NCI-H2227 (cell line): ENCODE measurements at regions not wholly inside any gene's neighbourhood (a gene's known extent, or its start where the extent isn't known, plus 50 kb on each side); places are given as distances from the start of the nearest gene placed in this dataset.

Source experiments
- DNase-seq: peaks from one replicate; lab custom pipeline; 2025; ENCODE audit not compliant: unreplicated experiment; lab: John Stamatoyannopoulos, UW

DNA sequence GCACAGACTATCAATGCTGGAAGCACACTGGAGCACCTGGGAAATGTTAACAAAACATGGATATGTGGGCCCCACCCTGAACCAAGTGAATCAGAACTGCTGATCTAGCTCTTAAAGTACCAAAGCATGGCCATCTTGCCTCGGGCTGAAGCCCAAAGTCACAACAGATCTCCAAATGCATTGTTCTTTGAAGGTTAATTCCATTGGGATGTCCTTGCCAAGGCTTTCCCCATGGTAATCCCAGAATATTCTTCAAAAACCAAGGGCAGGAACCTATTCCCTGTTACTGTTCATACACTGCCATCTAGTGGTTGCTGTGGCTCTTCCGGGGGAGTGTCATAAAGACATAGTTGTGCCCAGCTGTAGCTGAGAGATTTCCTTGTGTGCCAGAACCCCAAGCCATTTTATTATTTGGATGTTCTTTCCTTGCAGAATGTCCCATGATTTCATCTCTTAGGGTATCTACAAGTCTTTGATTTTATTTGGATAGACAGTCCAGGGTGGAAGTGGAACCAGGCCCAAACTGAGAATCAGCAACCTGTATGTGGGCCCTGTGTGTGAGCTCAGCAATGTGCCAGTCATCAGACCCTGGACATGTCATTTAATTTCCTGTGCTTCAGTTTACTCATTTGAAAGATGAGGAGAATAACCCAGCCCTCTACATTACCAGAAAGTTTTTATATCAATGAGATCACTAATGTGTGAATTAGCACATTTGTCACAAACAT lies 290.0 kb downstream of the ACTL7B start:
- DNase-seq, result no peak

DNA sequence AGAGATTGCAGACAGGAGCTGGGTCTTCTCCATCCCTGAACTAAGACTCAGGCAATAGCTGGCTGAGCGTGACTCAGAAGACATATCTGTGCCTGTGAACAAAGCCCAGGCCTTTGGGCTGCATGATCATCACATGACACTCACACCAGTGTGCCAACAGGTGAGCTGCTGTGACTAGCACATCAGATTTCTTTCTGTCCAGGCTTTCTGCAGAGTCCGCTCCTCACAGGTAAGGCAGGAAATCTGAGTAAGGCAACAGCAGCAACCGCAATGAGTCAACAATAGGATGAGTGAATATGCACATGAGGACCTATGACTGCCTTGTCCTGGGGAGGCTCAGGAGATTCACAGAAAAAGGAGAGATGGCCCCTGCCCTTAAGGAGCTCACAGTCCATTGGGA lies 293.6 kb downstream of the ACTL7B start:
- no peak for DNase-seq

DNA sequence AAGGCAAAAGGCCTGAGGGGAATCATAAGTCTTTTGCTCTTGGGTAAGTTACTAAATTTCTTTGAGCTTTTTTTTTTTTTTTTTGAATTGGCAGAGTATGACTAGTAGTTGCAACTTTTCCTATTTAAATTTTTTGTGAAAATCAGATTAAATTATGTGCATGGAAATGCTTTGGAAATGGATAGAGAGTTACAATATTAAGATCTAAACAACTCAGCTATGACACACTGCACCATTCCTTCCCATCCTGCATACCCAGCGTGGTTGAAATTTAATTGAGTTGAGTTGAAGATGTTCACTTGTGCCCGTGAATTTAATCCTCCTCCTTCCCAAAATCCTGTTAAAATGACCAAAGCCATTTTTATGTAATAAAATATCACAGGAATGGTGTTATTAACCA lies 296.4 kb downstream of the ACTL7B start:
- DNase-seq, result no peak

DNA sequence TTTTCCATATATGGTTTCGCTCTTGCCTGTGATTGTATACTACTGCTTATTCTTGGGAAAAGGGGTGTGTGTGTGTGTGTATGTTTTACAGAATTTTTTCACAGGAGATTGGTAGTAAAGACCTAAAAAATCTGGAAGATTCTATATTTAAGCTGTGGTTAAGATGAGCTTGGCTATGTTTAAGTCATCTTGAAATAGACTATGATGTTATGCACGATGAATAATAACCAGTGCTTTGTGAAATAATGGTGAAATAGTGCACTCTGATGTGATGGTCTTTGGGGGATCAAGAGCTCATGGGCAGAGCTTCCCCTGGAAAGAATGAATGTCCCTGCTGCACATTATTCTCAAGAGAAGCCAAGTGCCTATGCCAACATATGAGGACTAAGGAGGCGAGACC lies 301.0 kb downstream of the ACTL7B start:
- no peak for DNase-seq

DNA sequence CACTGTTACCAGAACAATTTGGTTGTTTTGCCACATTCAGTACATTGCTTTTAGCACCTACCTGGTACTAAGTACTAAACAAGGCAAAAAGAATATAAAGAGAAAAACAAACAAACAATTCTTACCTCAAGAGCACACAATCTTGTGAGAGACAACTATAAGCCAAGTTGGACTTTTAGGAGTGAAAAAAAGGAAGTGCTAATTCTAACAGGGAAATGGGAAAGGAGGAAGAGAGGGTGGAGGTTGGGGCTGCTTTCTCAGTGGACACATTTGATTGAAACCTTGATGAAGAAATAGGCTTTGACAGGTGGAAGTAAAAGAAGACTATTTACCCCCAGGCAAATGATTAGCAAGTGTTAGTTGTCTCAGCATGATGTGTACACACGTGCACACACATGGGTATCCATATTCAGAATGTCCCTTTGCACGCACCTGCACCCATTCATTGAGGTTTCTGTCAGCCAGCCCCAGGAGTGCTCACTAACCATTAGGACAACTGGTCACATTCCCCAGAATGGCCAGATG lies 302.6 kb downstream of the ACTL7B start:
- no peak for DNase-seq

DNA sequence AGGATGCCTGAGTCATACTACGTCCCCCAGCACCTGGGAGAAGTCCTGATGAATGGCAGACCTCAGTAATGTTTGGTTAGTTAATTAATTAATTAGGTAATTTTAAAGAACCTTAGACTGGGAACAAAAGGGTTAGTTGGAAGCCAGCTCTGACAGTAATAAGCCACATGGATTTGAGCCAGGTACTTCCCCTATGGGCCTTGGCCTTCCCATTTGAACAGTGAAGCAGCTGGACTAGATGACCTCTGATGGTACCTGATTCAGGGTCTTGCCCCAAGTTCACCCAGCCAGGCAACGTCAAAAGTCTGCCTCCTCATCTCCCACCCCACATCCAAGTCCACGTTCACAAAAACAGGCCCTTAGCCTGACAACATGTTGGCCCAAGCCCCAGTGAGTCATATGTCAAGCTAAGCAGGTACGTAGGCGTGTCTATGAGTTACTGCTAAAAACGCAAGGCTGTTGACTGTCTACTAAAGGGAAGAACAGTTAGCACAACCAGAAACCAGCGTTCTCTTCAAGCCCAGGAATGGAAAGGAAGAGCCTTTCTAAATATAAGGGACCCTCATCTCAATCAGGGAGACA lies 303.2 kb downstream of the ACTL7B start:
- DNase-seq, result no peak

DNA sequence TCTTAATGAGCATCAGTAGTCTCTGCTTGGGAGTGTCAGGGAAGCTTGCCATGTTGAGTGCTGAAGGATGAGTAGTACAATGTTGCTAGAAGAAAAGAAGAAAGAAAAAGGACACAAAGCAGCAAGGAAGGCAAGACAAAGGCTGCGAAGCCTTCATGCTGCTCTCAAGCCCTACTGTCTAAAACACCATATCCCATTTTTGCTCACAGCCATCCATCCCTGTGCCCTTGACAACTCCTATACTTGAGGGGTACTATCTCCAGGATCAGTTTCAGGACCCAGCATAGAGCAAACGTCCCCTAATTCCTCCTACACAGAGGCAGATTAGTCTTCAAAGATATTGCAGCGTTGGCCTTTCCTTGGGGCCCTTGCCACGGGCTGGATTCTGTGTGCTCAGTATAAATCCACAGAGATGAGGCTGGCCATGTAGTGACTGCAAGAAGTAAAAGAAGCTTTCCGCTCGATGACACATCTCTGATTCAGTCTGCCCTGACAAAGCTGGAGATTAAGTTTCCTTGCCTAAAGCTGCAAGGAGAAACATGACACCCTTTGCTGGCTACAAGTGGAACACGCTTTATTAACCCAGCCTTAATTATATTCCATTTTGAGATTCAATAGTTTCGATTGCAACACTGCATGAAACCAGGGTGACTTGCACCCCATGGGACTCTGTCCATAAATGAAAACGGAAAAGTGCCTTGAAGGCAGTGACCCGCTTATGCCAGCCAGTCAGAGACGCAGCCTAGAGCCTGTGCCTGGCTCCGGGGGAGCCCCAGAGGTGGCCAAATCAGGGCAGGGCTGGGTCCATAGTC lies 304.6 kb downstream of the ACTL7B start:
- DNase-seq, result no peak

DNA sequence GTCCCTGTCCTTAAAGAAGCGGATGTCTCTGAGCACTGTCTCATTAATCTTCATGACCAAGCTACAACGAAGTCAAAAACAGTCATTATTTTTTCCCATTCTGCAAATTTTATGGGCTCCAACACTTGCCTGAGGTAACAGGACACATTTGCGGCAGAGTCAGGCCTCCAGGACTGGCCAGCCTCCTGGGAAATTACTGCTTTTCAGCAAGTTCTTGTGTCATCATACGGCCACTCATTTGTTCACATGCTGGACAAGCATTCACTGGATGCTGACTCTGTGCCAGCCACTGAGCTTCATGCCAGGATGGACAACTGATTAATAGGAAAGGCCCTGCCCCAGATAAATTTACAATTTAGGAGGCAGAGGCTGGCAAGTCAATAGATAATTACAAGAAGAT lies 305.7 kb downstream of the ACTL7B start:
- no peak for DNase-seq

DNA sequence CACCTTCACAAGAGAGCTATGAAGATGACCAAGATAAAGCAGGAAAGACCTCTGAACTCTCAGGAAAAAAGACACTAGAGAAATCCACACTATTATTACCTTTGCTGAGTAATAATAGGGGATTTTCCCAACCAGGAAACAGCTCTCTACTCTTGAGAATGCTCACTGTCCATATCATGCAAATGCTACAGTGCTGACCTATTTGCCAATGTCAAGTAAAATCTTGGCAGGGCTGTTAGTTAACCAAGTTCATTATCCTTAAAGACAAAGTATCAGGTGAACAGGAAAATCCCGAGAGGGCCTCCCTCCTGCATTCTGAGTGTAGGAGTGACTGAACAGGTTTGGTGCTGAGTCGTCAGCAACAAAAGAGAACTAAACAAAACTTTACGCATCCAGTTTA lies 306.6 kb downstream of the ACTL7B start:
- DNase-seq, result no peak

DNA sequence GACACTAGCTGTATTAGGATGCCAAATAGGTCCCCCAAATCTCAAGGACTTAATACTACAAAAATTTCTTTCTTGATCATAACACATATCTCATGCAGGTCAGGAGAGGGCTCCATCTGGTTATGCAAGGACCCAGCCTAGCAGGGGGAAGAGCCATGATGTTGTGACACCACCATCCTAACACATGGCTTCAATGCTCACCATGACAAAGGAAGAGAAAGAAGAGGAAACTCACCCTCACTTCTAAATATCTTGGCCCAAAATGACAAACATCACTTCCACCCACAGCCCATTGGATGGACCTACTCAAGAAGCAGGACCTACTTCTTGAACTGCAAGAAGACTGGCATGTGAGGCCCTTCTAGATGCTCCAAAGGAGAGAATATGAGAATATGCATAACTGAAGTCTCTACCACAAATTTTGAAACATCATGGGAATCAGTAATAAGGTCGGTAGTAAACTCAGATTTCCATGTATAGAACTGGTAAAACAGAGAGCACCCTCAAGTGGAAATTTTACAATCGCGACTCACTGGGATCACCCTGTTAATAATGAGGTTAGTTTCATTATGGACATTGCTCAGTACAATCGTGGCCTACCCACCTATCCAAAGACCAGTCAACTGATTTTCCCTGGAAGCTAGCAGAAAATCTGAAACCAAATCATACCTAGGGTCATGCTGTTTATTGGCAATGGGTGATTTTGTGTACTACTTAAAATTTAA lies 308.2 kb downstream of the ACTL7B start:
- DNase-seq, result no peak

DNA sequence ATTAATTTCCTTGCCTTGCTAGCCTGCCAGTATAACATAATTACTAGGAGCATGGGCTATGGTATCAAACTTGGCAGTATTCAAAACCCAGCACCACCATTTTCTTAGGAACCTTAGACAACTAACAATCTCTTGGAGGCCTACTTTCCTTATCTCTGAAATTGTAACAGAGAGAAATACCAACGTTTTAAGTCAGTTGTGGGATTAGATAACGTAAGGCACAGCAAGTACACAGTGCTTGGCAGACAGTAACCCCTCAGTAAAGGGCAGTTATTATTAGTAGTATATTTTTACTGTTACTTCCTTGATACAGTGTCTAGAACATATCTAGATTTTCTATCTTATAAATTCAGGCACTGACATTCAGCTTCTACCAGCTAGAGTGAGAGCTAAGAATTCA lies 309.6 kb downstream of the ACTL7B start:
- DNase-seq, result no peak

DNA sequence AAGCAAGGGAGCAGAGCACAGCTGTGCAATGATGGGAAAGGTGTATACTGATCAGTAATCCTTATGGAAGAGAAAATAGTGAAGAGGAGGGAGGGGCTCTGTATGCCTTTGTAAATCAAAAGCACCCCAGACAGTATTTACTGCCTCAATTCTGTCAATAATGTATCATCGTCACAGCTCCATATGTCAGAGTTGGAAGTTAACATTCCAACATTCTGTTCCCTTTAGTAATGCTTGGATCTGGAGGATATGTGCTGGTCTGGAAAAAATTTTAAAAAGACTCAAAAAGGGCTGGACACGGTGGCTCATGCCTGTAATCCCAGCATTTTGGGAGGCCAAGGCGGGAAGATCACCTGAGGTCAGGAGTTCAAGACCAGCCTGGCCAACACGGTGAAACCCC lies 310.4 kb downstream of the ACTL7B start:
- no peak for DNase-seq

DNA sequence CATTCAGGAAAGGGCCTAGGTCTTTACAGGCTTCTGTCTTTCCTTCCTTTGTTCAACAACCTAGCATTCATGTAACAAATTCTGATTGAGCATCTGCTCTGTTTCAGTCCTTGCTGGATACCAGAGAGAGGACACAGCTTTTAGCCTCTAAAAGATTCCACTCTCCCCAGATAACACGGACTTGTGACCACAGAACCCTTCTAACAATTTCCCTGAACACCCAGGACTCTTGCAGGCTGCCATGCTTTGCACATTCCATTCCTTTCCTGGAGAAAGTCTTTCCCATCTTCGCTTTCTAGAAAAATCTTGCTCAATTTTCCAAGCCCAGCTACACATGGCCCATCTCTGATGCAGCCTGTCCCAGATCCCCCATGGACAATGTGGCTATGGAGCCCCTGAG lies 310.9 kb downstream of the ACTL7B start:
- DNase-seq, result no peak

DNA sequence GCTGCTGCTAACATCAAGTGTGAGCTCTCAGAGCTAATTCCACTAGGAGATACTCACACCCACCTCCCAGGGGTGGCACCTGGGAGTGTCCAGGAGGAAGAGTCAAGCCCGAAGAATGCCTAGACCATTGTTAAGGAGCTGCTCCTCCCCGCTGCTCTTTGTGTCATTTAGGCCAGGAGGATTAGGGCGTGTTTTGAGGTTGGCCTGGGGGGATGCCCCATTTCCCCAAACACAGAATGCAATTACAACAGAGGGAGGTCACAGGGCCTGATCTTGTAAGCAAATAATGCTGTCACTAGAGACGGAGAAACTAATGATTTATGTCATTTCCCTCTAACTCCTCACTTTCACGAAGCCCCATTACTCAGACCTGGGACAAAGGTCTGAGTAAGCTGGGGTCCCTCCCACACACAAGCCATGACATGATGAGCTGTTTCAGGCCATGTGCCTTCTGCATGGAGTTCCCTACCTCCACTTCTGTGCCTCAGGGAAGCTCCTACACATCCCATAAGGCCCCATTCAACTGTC lies 312.5 kb downstream of the ACTL7B start:
- no peak for DNase-seq

DNA sequence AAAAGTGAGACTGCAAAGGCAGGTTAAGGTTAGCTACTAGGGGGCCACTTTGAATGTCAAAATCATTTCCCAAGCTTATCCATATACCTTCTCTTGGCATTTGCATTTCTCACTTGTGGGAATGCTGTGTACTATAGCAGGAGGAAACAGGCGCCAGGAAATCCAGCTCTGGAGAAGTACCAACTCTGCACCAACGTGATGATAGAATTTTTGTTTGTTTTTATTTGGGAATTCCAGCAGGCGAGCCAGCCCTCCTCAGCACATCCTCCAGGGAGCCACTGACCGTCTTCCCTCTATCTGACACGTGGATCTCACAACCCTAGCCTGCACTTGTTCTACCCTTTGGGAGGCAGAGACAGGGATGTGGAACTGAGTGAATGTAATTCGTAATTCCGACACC lies 318.0 kb downstream of the ACTL7B start:
- DNase-seq, result no peak

DNA sequence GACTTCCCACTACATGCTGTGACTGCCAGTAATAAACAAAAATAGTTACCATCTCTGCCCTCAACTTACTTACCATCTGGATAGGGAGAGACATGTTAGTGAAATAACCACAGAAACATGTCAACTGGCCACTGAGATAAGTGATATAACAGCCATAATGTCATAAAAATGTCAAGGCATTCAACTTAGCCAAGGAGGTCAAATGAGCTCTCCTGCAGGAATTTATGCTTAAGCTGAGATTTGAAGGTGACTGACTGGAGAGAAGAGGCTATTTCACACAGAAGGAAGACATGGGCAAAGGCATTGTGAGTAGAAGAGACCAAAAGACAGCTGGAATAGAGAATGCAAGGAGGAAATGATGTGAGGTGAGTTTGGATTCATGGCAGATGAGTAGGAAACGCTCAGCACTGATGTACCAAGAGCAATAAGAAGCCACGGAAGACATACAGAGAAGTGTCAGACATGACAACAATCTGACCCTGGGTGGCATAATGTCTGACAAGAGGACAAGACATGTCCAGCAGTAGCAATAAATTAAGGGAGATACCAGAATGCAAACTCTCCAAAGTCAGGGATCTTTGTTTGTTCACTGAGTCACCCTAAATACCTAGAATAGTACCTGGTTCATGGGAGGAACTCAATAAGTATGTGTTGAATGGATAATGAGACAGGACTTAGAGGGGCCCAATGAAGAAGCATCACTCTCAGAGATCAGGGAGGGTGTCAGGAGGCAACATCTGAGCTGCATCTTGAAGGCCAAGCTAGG lies 318.8 kb downstream of the ACTL7B start:
- no peak for DNase-seq

DNA sequence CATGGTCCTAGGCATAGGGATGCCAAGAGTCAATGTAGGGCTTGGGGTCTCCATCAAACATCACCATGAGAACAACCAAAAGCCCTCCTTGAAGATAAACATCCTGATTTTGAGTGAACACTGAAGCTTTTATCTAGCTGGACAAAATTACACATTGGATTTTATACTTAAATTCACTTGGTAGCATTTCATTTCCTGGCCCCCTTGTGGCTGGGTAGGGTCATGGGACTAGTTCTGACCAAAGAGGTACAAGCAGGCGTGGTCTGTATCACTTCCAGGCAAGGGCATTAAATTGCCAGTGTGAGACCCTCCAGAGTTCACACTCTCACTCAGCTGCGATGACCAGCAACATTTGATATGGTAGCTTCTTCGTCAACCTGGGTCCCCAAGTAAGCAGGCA lies 320.3 kb downstream of the ACTL7B start:
- DNase-seq, result no peak

DNA sequence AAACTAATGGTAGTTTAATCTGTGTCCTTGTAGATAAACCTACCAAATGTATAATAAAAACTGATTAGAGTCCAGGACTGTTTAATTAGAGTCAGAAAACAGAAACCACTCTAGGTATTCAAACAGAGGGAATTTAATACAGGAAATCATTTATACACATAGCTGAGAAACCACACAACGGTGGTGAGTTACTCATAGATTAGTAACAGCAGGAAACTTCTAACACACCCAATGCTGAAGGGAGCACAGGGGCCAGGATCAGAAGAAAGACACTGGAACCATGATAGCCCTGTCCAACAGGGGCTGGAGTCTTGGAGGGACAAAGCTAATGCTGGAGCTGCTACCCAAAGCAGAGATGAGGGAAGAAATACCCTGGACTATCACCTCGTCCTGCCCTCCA lies 321.0 kb downstream of the ACTL7B start:
- no peak for DNase-seq

DNA sequence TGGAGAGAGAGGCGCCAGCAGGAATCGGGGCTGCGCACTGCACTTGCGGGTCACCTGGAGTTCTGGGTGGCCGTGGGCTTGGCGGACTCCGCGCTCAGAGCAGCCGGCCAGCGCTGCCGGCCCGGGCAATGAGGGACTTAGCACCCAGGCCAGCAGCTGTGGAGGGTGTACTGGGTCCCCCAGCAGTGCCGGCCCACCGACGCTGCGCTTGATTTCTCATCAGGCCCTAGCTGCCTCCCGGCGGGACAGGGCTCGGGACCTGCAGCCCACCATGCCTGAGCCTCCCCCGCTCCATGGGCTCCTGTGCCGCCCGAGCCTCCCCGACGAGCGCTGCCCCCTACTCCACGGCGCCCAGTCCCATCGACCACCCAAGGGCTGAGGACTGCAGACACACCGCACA lies 325.6 kb downstream of the ACTL7B start:
- no peak for DNase-seq

DNA sequence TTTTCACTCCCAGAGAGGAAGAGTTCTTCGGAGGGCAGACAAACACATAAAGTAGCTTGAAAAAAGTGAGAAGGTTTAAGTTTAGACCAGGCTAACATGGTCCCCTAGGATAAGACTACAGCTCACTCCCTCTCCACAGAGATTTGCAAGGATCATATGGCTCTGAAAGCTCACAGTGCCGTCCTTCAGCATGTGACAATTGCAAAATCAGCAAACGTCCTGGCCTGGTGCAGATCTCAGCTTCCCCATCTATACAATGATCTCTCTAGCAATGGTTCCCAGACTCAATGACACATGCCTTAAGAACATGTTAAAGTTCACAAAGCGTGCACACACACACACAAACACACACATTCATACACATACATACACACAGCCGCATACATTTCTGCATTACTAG lies 327.6 kb downstream of the ACTL7B start:
- DNase-seq, result no peak
